ENCODE measurements at regions not wholly inside any gene's neighbourhood (a gene's known extent, or its start where the extent isn't known, plus 50 kb on each side); places are given as distances from the start of the nearest gene placed in this dataset.

DNA sequence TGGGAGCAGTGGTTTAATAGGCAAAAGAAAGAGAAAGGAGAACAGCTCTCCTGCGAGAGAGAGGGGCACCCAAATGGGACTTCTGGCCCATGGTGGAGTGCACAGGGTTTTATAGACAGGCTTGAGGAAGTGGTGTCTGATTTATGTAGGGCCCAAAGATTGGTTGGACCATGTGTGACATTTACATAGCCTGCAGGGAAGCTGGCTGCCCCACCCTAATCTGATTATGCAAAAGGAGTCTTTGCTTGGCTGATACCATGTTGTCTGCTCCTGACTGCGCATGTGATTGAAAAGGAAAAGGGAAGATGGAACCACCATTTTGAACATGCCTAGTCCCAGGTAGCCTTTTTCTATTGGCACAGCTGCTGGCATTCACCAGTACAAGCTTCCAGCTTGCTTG lies 100.0 kb upstream of the DIPK2B start:
- no peak overlapping the region for H3K4me3 ChIP-seq
- H3K4me1 ChIP-seq: peaks cover 11% of the 10 kb centered on the region; the same call in 2 of the 3 replicates
- CTCF ChIA-PET: interaction anchor here (1.3 to 1.7 kb wide), 2 partner anchors 18 to 114 kb away, joined by 3 to 4 read pairs; no protein-coding TSS in a partner anchor
- TF ChIP-seq FOXS1 (CRISPR knock-in tag; IDR thresholded peaks at IDR 0.05) (no peak), CTCF (IDR thresholded peaks at IDR 0.05) (no peak), CBX2 (IDR thresholded peaks at IDR 0.05; ENCODE audit: borderline replicate concordance, low read depth) (no peak)
- TF ChIP-seq, protein P1, sequence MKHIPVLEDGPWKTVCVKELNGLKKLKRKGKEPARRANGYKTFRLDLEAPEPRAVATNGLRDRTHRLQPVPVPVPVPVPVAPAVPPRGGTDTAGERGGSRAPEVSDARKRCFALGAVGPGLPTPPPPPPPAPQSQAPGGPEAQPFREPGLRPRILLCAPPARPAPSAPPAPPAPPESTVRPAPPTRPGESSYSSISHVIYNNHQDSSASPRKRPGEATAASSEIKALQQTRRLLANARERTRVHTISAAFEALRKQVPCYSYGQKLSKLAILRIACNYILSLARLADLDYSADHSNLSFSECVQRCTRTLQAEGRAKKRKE (CRISPR knock-in tag; IDR thresholded peaks at IDR 0.05; ENCODE audit: low read depth): no peak
- TF ChIP-seq, protein P2, sequence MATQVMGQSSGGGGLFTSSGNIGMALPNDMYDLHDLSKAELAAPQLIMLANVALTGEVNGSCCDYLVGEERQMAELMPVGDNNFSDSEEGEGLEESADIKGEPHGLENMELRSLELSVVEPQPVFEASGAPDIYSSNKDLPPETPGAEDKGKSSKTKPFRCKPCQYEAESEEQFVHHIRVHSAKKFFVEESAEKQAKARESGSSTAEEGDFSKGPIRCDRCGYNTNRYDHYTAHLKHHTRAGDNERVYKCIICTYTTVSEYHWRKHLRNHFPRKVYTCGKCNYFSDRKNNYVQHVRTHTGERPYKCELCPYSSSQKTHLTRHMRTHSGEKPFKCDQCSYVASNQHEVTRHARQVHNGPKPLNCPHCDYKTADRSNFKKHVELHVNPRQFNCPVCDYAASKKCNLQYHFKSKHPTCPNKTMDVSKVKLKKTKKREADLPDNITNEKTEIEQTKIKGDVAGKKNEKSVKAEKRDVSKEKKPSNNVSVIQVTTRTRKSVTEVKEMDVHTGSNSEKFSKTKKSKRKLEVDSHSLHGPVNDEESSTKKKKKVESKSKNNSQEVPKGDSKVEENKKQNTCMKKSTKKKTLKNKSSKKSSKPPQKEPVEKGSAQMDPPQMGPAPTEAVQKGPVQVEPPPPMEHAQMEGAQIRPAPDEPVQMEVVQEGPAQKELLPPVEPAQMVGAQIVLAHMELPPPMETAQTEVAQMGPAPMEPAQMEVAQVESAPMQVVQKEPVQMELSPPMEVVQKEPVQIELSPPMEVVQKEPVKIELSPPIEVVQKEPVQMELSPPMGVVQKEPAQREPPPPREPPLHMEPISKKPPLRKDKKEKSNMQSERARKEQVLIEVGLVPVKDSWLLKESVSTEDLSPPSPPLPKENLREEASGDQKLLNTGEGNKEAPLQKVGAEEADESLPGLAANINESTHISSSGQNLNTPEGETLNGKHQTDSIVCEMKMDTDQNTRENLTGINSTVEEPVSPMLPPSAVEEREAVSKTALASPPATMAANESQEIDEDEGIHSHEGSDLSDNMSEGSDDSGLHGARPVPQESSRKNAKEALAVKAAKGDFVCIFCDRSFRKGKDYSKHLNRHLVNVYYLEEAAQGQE (IDR thresholded peaks at IDR 0.05): no peak
- FAIRE-seq (peak; percentile 95), ATAC-seq (no peak), DNase-seq (ENCODE audit: low read depth in 1 of 2, low spot score in 1 of 2) (no peak)
- no peak overlapping the region for H3K4me2 ChIP-seq
- no peak overlapping the region for H3K27ac ChIP-seq
- no peaks in the 10 kb centered on the region for H3K9me3 ChIP-seq
- 91% methylated on average over 2 of the region's 2 CpGs for WGBS (ENCODE audit: missing lambda C conversion rate)
- POLR2A ChIA-PET: no interaction called here

DNA sequence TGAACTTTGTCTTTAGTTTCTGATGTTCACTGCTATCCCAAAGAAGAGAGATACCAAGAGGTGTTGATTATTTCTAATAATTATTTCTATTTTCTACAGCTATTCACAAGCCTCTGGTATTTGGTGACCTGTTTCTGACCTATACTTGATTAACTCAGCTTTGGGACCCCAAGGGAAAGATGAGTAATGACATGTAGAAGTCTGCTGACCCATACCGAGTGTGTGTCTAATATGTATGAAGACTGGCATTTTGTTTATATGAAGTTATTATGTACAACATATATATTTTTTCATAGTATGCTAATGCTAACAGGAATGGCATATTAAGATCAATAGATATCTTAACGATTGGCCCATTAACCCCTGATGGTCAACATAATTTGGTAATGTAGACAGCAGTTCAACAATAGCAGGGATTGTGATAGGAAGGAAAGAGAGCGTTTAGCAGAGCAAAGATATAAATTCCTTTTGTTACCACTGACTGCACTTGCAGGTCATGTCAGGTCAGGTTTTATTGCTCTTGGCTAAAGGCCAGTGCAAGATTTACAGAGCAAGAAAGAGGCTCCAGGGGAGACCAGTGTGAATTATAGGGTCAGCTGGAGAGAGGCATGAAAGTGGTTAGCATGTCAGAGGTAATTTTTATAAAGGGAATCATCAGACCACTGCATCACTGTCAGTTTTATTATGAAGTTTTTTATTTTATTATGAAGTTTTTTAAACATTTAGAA lies 94.7 kb upstream of the DIPK2B start:
- FAIRE-seq: peak; percentile 78

More for the DNA sequence above, 94.7 kb upstream of the DIPK2B start:
- no peak for TF ChIP-seq HMGXB4 (CRISPR knock-in tag; IDR thresholded peaks at IDR 0.05; ENCODE audit: borderline replicate concordance)
- no peak for TF ChIP-seq KDM5A (IDR thresholded peaks at IDR 0.05)
- TF ChIP-seq, protein P1 (CRISPR knock-in tag; IDR thresholded peaks at IDR 0.05; ENCODE audit: low read depth): no peak
- no peak for TF ChIP-seq FOSB (CRISPR knock-in tag; IDR thresholded peaks at IDR 0.05)
- H3K4me3 ChIP-seq: no peak overlapping the region
- peak in 1 of 2 experiments; percentile 52 for DNase-seq (ENCODE audit: low read depth in 1 of 2, low spot score in 1 of 2)
- no peaks in the 10 kb centered on the region for H3K9me3 ChIP-seq
- CTCF ChIA-PET: interaction anchor here (1.3 kb wide), 1 partner anchor 1459 kb away, joined by 3 read pairs; no protein-coding TSS in a partner anchor
- peaks cover 18% of the 10 kb centered on the region for H3K4me1 ChIP-seq
- 0 out of 6 replicates have a peak overlapping the region, but pooled peaks of 1 of the 2 experiments have one; percentile 30 for H3K27ac ChIP-seq
- POLR2A ChIA-PET: no interaction called here
- 23% methylated on average over 3 of the region's 3 CpGs for WGBS (ENCODE audit: missing lambda C conversion rate)
- peak overlapping the region; percentile 56 for H3K4me2 ChIP-seq
- ATAC-seq: peak in 1 of 2 experiments; percentile 60; a peak in 2 of 6 replicates
